ENCODE measurements at regions not wholly inside any gene's neighbourhood (a gene's known extent, or its start where the extent isn't known, plus 50 kb on each side); places are given as distances from the start of the nearest gene placed in this dataset.
"Not testable (repeated sequence)": the region's sequence is repeated elsewhere in the genome, so short reads cannot be mapped to it uniquely, and the experiment has no call there.

- no peak for DNase-seq (ENCODE audit: low read depth, low spot score)
These were observed 197.6 kb upstream of the RBM19 start for GRCh38 chr12:114163771-114164170.

GRCh38 chr12:114160445-114160844, 194.3 kb upstream of the RBM19 start:
- DNase-seq (ENCODE audit: low read depth, low spot score), result no peak
- H3K4me3 ChIP-seq (ENCODE audit: low read length), result no peak overlapping the region

More at GRCh38 chr12:114163771-114164170, 197.6 kb upstream of the RBM19 start:
- H3K4me3 ChIP-seq (ENCODE audit: low read length), result no peak overlapping the region

GRCh38 chr12:114152890-114153289, 186.8 kb upstream of the RBM19 start:
- no peak overlapping the region for H3K4me3 ChIP-seq (ENCODE audit: low read length)
- DNase-seq (ENCODE audit: low read depth, low spot score), result no peak

- no peak overlapping the region for H3K4me3 ChIP-seq (ENCODE audit: low read length)
- DNase-seq (ENCODE audit: low read depth, low spot score), result no peak
These were observed 185.9 kb upstream of the RBM19 start for GRCh38 chr12:114152066-114152465.

- not testable (repeated sequence) for H3K4me3 ChIP-seq (ENCODE audit: low read length); DNase-seq (ENCODE audit: low read depth, low spot score)
These were observed 184.5 kb upstream of the RBM19 start for GRCh38 chr12:114150584-114150983.

GRCh38 chr12:114141921-114142564, 175.9 kb upstream of the RBM19 start:
- no peak overlapping the region for H3K4me3 ChIP-seq (ENCODE audit: low read length)
- DNase-seq (ENCODE audit: low read depth, low spot score), result no peak

- H3K4me3 ChIP-seq (ENCODE audit: low read length), result no peak overlapping the region
- DNase-seq (ENCODE audit: low read depth, low spot score), result no peak
These were observed 174.5 kb upstream of the RBM19 start for GRCh38 chr12:114140576-114140975.

- no peak for DNase-seq (ENCODE audit: low read depth, low spot score)
- H3K4me3 ChIP-seq (ENCODE audit: low read length), result no peak overlapping the region
These were observed 170.5 kb upstream of the RBM19 start for GRCh38 chr12:114136631-114137030.

GRCh38 chr12:114134922-114135321, 168.8 kb upstream of the RBM19 start:
- DNase-seq (ENCODE audit: low read depth, low spot score), result no peak
- no peak overlapping the region for H3K4me3 ChIP-seq (ENCODE audit: low read length)

GRCh38 chr12:114131824-114132223, 165.7 kb upstream of the RBM19 start:
- H3K4me3 ChIP-seq (ENCODE audit: low read length), result no peak overlapping the region
- DNase-seq (ENCODE audit: low read depth, low spot score), result no peak

- no peak for DNase-seq (ENCODE audit: low read depth, low spot score)
- H3K4me3 ChIP-seq (ENCODE audit: low read length), result no peak overlapping the region
These were observed 157.0 kb upstream of the RBM19 start for GRCh38 chr12:114123108-114123507.

GRCh38 chr12:114122016-114122415, 155.9 kb upstream of the RBM19 start:
- no peak overlapping the region for H3K4me3 ChIP-seq (ENCODE audit: low read length)
- DNase-seq (ENCODE audit: low read depth, low spot score), result no peak

- DNase-seq (ENCODE audit: low read depth, low spot score), result no peak
- no peak overlapping the region for H3K4me3 ChIP-seq (ENCODE audit: low read length)
These were observed 153.2 kb upstream of the RBM19 start for GRCh38 chr12:114119316-114119715.

GRCh38 chr12:114096461-114096860, 130.3 kb upstream of the RBM19 start:
- no peak for DNase-seq (ENCODE audit: low read depth, low spot score)

GRCh38 chr12:114093520-114093919, 127.4 kb upstream of the RBM19 start:
- DNase-seq (ENCODE audit: low read depth, low spot score), result no peak
- no peak overlapping the region for H3K4me3 ChIP-seq (ENCODE audit: low read length)

More at GRCh38 chr12:114096461-114096860, 130.3 kb upstream of the RBM19 start:
- H3K4me3 ChIP-seq (ENCODE audit: low read length), result no peak overlapping the region

GRCh38 chr12:114092981-114093380, 126.9 kb upstream of the RBM19 start:
- H3K4me3 ChIP-seq (ENCODE audit: low read length), result no peak overlapping the region
- no peak for DNase-seq (ENCODE audit: low read depth, low spot score)

- no peak overlapping the region for H3K4me3 ChIP-seq (ENCODE audit: low read length)
These were observed 124.1 kb upstream of the RBM19 start for GRCh38 chr12:114090211-114090610.

GRCh38 chr12:114073076-114073475, 107.0 kb upstream of the RBM19 start:
- H3K4me3 ChIP-seq (ENCODE audit: low read length), result no peak overlapping the region
- no peak for DNase-seq (ENCODE audit: low read depth, low spot score)

More at GRCh38 chr12:114090211-114090610, 124.1 kb upstream of the RBM19 start:
- DNase-seq (ENCODE audit: low read depth, low spot score), result no peak

- DNase-seq (ENCODE audit: low read depth, low spot score), result no peak
- no peak overlapping the region for H3K4me3 ChIP-seq (ENCODE audit: low read length)
These were observed 103.4 kb upstream of the RBM19 start for GRCh38 chr12:114069507-114069906.

- no peak for DNase-seq (ENCODE audit: low read depth, low spot score)
- no peak overlapping the region for H3K4me3 ChIP-seq (ENCODE audit: low read length)
These were observed 98.4 kb upstream of the RBM19 start for GRCh38 chr12:114064497-114064896.

- DNase-seq (ENCODE audit: low read depth, low spot score); H3K4me3 ChIP-seq (ENCODE audit: low read length): not testable (repeated sequence)
These were observed 97.9 kb upstream of the RBM19 start for GRCh38 chr12:114064034-114064433.

All from Jurkat, Clone E6-1 (cell line).